GM21528 (cell line): ENCODE measurements at regions not wholly inside any gene's neighbourhood (a gene's known extent, or its start where the extent isn't known, plus 50 kb on each side); places are given as distances from the start of the nearest gene placed in this dataset.
"Not testable (repeated sequence)": the region's sequence is repeated elsewhere in the genome, so short reads cannot be mapped to it uniquely, and the experiment has no call there.

ENCODE experiments used
- ATAC-seq: cut with Tn5 transposase; IDR thresholded peaks from one replicate; pipeline ENCODE4 v1.9.1; 2021; ENCODE audit warnings: mild to moderate bottlenecking, moderate library complexity; ENCODE audit not compliant: unreplicated experiment, low FRiP score

- no peak for ATAC-seq
Observed at GRCh38 chr5:174560861-174561260, 163.5 kb upstream of the MSX2 start.

GRCh38 chr5:174563040-174563439 is 161.3 kb upstream of the MSX2 start:
- ATAC-seq: not testable (repeated sequence)

- ATAC-seq: no peak
Observed at GRCh38 chr5:174563899-174564298, 160.5 kb upstream of the MSX2 start.

- ATAC-seq: no peak
Observed at GRCh38 chr5:174567506-174568141, 156.8 kb upstream of the MSX2 start.

- ATAC-seq: no peak
Observed at GRCh38 chr5:174570662-174571061, 153.7 kb upstream of the MSX2 start.

GRCh38 chr5:174571662-174572397 is 152.6 kb upstream of the MSX2 start:
- ATAC-seq: no peak

GRCh38 chr5:174572591-174572990 is 151.8 kb upstream of the MSX2 start:
- ATAC-seq: no peak

- no peak for ATAC-seq
Observed at GRCh38 chr5:174573221-174573994, 151.0 kb upstream of the MSX2 start.

GRCh38 chr5:174575043-174575442 is 149.3 kb upstream of the MSX2 start:
- no peak for ATAC-seq

GRCh38 chr5:174576042-174576441 is 148.3 kb upstream of the MSX2 start:
- no peak for ATAC-seq

- no peak for ATAC-seq
Observed at GRCh38 chr5:174581479-174581878, 142.9 kb upstream of the MSX2 start.

GRCh38 chr5:174581894-174582293 is 142.5 kb upstream of the MSX2 start:
- ATAC-seq: no peak

- ATAC-seq: no peak
Observed at GRCh38 chr5:174583071-174583470, 141.3 kb upstream of the MSX2 start.

GRCh38 chr5:174585472-174585871 is 138.9 kb upstream of the MSX2 start:
- no peak for ATAC-seq

GRCh38 chr5:174586163-174586562 is 138.2 kb upstream of the MSX2 start:
- ATAC-seq: not testable (repeated sequence)

GRCh38 chr5:174589011-174589410 is 135.4 kb upstream of the MSX2 start:
- ATAC-seq: no peak

GRCh38 chr5:174589599-174589998 is 134.8 kb upstream of the MSX2 start:
- no peak for ATAC-seq

GRCh38 chr5:174590820-174591219 is 133.6 kb upstream of the MSX2 start:
- ATAC-seq: no peak

GRCh38 chr5:174596429-174596828 is 128.0 kb upstream of the MSX2 start:
- no peak for ATAC-seq

- no peak for ATAC-seq
Observed at GRCh38 chr5:174599992-174600391, 124.4 kb upstream of the MSX2 start.

GRCh38 chr5:174601946-174602345 is 122.4 kb upstream of the MSX2 start:
- ATAC-seq: no peak
